HL-60/S4 treated with phorbol 12-myristate 13-acetate at 8.2 ng/mL for 4 days and 3 days (cell line): ENCODE measurements at regions not wholly inside any gene's neighbourhood (a gene's known extent, or its start where the extent isn't known, plus 50 kb on each side); places are given as distances from the start of the nearest gene placed in this dataset.

Experiments used
- in situ Hi-C: fragments of 300-500 bp; cut with MboI; formaldehyde crosslinking; loops from 2 replicates; pipeline ENCODE4 v1.15.0; 2022; ENCODE audit warnings: low sequenced_read_pairs

DNA sequence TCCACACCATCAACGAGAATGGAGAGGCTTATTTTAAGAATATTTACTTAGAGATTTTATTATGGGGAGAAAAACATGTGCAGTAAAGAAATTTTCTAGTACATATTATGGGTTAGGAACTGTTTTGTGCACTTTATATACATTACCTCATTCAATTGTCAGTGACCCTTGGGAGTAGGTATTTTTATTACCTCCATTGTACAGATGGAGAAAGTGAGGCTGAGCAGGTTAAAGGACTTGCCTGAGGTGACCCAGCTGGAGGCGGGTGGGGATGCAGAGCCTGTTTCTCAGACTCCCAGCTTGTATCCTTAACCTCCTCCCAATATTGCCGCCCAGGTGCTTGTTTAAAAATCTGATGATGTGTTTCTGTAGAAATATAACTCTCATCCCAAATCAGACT, 356.7 kb downstream of the HRH4 start:
- in situ Hi-C loops, result no loop called here

GRCh38 chr18:24817587-24818371, 357.3 kb downstream of the HRH4 start:
- in situ Hi-C loops, result no loop called here

- in situ Hi-C loops, result no loop called here
These were observed 358.0 kb downstream of the HRH4 start for GRCh38 chr18:24818441-24818840.

- in situ Hi-C loops, result no loop called here
These were observed 358.9 kb downstream of the HRH4 start for GRCh38 chr18:24819141-24819890.

- in situ Hi-C loops, result no loop called here
These were observed 365.0 kb downstream of the HRH4 start for GRCh38 chr18:24825397-24825796.

GRCh38 chr18:24826605-24827004, 366.2 kb downstream of the HRH4 start:
- in situ Hi-C loops, result no loop called here

DNA sequence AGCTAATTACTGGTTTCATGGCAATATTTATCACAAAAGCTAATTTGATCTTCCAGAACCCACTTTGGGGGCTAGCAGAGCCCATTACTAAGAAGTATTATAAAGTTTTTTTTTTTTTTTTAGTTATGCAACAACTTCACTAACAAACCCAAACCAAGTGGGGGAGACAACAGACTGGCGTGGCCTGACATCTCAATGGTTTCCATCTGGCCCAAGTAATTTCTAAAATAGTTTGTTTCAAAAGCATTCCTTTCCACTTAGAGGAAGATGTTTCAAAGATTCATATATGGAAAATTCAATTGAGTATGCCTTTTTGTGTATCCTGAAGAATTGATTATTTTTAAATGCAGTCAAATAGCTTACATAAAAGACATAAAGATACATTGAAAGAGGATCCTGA, 367.1 kb downstream of the HRH4 start:
- in situ Hi-C loops, result no loop called here

DNA sequence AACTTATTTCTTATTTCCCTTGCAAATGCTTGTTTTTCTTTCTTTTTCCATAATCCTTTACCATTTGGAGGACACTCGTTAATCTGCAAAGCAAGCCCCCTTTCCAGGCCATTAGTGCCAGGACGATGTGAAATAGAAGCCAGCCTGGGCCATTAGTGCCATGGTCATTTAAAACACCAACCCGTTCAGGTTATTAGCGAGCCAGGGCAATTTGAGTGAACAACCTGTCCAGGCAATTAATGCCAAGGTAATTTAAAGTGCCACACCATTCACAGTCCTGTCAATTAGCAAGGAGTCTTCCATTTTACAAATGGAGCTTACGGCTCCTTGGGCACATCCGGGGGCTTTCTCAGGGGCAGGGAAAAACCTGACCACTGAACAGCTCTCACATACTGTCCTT, 370.6 kb downstream of the HRH4 start:
- in situ Hi-C loops, result no loop called here

GRCh38 chr18:24831871-24832665, 371.6 kb downstream of the HRH4 start:
- in situ Hi-C loops, result no loop called here

DNA sequence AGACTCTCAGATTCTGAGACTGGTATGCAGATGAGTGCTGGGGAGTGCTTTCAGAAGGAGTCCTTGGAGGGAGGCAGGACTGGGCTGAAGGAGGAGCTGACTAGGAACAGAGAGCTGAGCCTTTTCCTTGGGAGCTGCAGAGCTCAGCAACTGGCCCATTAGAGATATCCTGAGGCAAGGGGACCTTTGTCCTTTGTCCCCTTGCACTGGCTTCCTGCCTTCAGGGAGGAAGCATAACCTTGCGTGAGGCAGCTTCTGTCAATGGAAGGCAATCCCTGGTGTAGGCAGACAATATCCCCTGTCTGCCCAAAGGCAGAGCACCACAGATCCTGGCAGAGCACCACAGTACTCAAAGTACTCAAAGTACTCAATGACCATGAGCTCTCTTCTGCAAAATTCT, 375.3 kb downstream of the HRH4 start:
- in situ Hi-C loops, result no loop called here

- in situ Hi-C loops, result no loop called here
These were observed 376.6 kb downstream of the HRH4 start for GRCh38 chr18:24837066-24837465.

DNA sequence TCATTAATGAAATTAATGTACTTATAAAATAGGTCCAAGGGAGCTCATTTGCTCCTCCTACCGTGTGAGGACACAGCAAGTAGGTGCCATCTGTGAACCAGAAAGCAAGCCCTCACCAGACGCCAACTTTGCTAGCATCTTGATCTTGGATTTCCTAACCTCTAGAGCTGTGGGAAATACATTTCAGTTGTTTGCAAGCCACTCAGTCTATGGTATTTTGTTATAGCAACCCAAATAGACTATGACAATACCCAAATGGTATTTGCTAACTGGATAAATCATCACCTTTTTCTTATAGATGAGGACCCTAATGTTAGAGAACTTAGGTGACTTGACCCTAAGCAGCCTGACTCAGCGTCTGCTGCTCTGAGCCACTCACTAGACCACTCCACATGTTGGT, 379.6 kb downstream of the HRH4 start:
- in situ Hi-C loops, result no loop called here

GRCh38 chr18:24840640-24841039, 380.2 kb downstream of the HRH4 start:
- in situ Hi-C loops, result no loop called here

- in situ Hi-C loops, result no loop called here
These were observed 381.1 kb downstream of the HRH4 start for GRCh38 chr18:24841536-24841935.

- in situ Hi-C loops, result no loop called here
These were observed 382.7 kb downstream of the HRH4 start for GRCh38 chr18:24843123-24843522.

DNA sequence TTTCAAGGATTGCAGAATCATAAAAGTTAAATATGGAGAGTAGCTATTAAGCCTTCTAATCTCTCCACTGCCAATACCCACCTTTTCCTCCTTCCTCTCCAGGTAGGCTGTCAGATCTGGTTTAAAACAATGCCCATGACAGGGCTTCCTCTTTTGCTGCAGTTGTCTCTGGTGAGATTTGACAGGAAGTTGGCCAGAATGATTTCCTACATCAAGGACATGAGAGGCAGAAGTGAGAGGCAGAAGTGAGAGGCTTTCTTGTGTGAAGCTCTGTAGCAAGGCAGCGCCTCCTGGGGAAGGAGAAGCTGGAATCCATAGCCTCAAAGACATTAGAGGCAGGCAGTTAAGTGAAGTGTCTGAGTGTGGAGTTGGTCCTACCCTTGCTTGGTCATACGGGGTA, 385.7 kb downstream of the HRH4 start:
- in situ Hi-C loops, result no loop called here

DNA sequence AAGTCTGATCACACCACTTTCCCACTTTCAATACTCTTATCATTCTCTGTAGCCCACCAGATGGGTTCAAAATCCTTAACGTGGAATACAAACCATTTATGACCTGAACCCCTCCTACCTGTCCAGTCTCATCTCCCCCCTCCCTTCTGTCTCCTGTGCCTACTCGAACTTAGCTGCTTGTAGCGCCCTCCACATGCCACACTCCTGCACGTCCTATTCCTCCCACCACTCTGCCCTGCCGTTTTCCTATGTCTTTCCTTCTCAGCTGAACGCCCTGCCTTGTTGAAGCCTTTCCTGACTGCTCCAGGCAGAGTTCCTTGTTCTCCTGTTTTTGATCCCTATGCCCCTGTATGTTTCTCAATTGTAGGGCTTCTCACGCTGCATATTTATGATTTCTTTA, 390.1 kb downstream of the HRH4 start:
- in situ Hi-C loops, result no loop called here

- in situ Hi-C loops, result no loop called here
These were observed 392.6 kb downstream of the HRH4 start for GRCh38 chr18:24853076-24853475.

- in situ Hi-C loops, result no loop called here
These were observed 400.7 kb downstream of the HRH4 start for GRCh38 chr18:24860978-24861680.

DNA sequence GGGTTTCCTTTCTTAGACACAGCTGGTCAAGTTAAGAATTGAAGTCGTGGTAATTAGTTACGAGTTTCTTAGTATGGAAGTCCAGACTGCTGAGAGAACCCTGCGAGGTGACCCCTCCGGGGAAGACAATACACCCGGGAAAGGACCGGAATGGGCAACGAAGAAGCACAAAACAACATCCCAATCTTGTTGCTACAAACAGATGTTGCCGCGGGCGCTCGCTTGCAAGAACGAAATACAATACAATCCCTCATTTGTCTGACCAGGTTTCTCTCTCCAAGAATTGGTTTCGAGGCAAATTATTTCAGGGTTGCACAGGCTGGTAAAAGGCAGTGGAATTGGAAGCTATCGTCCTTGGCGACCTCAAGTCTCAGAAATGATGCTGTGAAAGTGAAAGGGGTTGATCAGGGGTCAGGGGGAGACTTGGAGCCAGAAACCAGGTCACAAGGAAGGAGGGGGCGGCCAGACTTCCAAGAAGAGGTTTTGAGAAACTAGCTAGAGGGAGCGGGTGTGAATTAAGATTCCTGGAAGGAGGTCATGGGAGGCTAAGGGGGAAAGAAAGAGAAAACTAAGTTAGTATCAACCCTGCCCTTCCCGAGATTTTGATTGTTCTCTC, 401.9 kb downstream of the HRH4 start:
- in situ Hi-C loops, result no loop called here

- in situ Hi-C loops, result no loop called here
These were observed 407.9 kb downstream of the HRH4 start for GRCh38 chr18:24868311-24868710.
